HG02642 (cell line): ENCODE measurements at regions not wholly inside any gene's neighbourhood (a gene's known extent, or its start where the extent isn't known, plus 50 kb on each side); places are given as distances from the start of the nearest gene placed in this dataset.
A peak's percentile ranks its signal among the peaks of the same experiment; 100 is the strongest.

Experiments used
- ATAC-seq: cut with Tn5 transposase; IDR thresholded peaks from one replicate; pipeline ENCODE4 v1.9.1; 2021; ENCODE audit warnings: mild to moderate bottlenecking; ENCODE audit not compliant: unreplicated experiment, poor library complexity

GRCh38 chr2:41943159-41943558, 104.7 kb upstream of the PKDCC start:
- ATAC-seq, result no peak

GRCh38 chr2:41944220-41944880, 103.5 kb upstream of the PKDCC start:
- ATAC-seq, result no peak

- ATAC-seq, result no peak
Measured at GRCh38 chr2:41947701-41948396, 100.0 kb upstream of the PKDCC start.

- ATAC-seq, result no peak
Measured at GRCh38 chr2:41948397-41948763, 99.4 kb upstream of the PKDCC start.

GRCh38 chr2:41949091-41949882, 98.5 kb upstream of the PKDCC start:
- no peak for ATAC-seq

- no peak for ATAC-seq
Measured at GRCh38 chr2:41949883-41950665, 97.7 kb upstream of the PKDCC start.

GRCh38 chr2:41950666-41950960, 97.2 kb upstream of the PKDCC start:
- no peak for ATAC-seq

GRCh38 chr2:41954304-41955291, 93.2 kb upstream of the PKDCC start:
- ATAC-seq, result no peak

- ATAC-seq, result peak; percentile 38
Measured at GRCh38 chr2:41955316-41956043, 92.3 kb upstream of the PKDCC start.

GRCh38 chr2:41957431-41957830, 90.4 kb upstream of the PKDCC start:
- ATAC-seq, result no peak

- no peak for ATAC-seq
Measured at GRCh38 chr2:41958251-41958650, 89.6 kb upstream of the PKDCC start.

GRCh38 chr2:41958775-41959174, 89.0 kb upstream of the PKDCC start:
- ATAC-seq, result no peak

GRCh38 chr2:41959760-41960159, 88.1 kb upstream of the PKDCC start:
- ATAC-seq, result no peak

- no peak for ATAC-seq
Measured at GRCh38 chr2:41962922-41963622, 84.7 kb upstream of the PKDCC start.

- no peak for ATAC-seq
Measured at GRCh38 chr2:41963661-41964525, 83.9 kb upstream of the PKDCC start.

GRCh38 chr2:41965173-41965908, 82.5 kb upstream of the PKDCC start:
- no peak for ATAC-seq

GRCh38 chr2:41965909-41966295, 81.9 kb upstream of the PKDCC start:
- ATAC-seq, result no peak
